ENCODE measurements at regions not wholly inside any gene's neighbourhood (a gene's known extent, or its start where the extent isn't known, plus 50 kb on each side); places are given as distances from the start of the nearest gene placed in this dataset.

DNA sequence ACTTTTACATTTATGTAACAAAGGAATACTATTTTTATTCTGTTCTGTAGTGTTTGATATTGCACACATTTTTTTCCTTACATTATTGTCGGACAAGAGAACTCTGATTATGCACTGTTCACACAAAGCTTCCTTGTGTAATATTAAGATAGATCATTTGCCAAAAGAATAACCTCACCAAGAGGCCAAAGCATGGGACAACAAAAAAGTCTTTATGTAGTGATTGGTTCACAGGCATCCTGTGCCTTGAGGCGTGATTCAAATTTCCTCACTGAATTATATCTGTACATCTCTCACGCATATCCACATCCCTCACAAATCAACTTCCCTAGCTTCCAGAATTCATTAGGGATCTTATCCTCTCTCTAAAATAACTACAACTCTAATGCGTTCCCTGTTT, 642.7 kb downstream of the NR4A2 start:
- TF ChIP-seq, protein P1, sequence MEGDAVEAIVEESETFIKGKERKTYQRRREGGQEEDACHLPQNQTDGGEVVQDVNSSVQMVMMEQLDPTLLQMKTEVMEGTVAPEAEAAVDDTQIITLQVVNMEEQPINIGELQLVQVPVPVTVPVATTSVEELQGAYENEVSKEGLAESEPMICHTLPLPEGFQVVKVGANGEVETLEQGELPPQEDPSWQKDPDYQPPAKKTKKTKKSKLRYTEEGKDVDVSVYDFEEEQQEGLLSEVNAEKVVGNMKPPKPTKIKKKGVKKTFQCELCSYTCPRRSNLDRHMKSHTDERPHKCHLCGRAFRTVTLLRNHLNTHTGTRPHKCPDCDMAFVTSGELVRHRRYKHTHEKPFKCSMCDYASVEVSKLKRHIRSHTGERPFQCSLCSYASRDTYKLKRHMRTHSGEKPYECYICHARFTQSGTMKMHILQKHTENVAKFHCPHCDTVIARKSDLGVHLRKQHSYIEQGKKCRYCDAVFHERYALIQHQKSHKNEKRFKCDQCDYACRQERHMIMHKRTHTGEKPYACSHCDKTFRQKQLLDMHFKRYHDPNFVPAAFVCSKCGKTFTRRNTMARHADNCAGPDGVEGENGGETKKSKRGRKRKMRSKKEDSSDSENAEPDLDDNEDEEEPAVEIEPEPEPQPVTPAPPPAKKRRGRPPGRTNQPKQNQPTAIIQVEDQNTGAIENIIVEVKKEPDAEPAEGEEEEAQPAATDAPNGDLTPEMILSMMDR (IDR thresholded peaks at IDR 0.05; ENCODE audit: low read depth, low read length): no peak
- no peak for TF ChIP-seq POLR2A (IDR thresholded peaks at IDR 0.05; ENCODE audit: extremely low read depth, insufficient read length)

Measured in NB4 (cell line).